CD4-positive, alpha-beta T cell treated with Interleukin-4 for 4 hours (primary cell): ENCODE measurements at regions not wholly inside any gene's neighbourhood (a gene's known extent, or its start where the extent isn't known, plus 50 kb on each side); places are given as distances from the start of the nearest gene placed in this dataset.

Experiments used
- DNase-seq: peaks from one replicate; pipeline ENCODE4 v3.0.0-alpha.2; 2020

DNA sequence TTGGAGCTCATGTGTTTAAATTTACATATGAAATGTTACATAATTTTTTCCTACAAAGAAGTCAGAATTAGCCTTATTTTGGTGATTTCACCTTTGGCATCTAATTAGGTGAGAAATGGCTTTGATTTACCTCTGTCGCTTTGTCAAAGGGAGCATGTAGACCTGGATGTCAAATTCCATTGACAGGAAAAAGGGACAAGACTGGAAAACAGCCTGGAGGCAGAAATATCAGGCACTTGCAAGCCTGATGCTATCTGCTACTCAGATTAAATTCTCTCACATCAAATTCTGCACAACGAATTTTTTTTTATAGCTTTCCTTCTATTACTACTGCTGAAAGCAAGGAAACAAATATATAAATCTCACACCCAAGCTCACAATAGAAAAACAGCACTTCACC, 54.1 kb upstream of the CTNND2 start:
- DNase-seq, result no peak

- no peak for DNase-seq
Measured at GRCh38 chr5:11955331-11955730, 51.1 kb upstream of the CTNND2 start.
